Lower lobe of right lung (tissue), 2 donors: ENCODE measurements at regions not wholly inside any gene's neighbourhood (a gene's known extent, or its start where the extent isn't known, plus 50 kb on each side); places are given as distances from the start of the nearest gene placed in this dataset.

Experiments used
- ATAC-seq, 2 donors: fragments of 200-7000 bp; cut with Tn5 transposase; one replicate each; pipeline ENCODE4 v1.9.1; 2020 to 2022; ENCODE audit warnings: mild to moderate bottlenecking in 2 of 2, moderate library complexity in 2 of 2
- DNase-seq: peaks from one replicate; pipeline ENCODE4 v3.0.0-alpha.2; 2020
- H3K27ac ChIP-seq: fragments of 200-600 bp; one replicate; pipeline ENCODE4 v1.8.0; 2022
- H3K27me3 ChIP-seq: fragments of 200-600 bp; one replicate; pipeline ENCODE4 v1.8.0; 2022; ENCODE audit warnings: low read depth
- H3K36me3 ChIP-seq: fragments of 200-600 bp; one replicate; pipeline ENCODE4 v1.8.0; 2022; ENCODE audit warnings: mild to moderate bottlenecking
- H3K4me1 ChIP-seq: fragments of 200-600 bp; one replicate; pipeline ENCODE4 v1.8.0; 2022
- H3K4me3 ChIP-seq: fragments of 200-600 bp; one replicate; pipeline ENCODE4 v1.8.0; 2022; ENCODE audit warnings: mild to moderate bottlenecking
- H3K9me3 ChIP-seq: fragments of 200-600 bp; one replicate; pipeline ENCODE4 v1.8.0; 2022
- CTCF ChIP-seq: fragments of 200-600 bp; IDR thresholded peaks from one replicate; pipeline ENCODE4 v1.8.0; 2022; ENCODE audit warnings: antibody characterized with exemption, mild to moderate bottlenecking
- intact Hi-C: fragments of 100-400 bp; cut with DNase I; formaldehyde crosslinking; loops from one replicate; pipeline ENCODE4 v1.11.0; 2022
- donor health status: DM: no; HTN: yes; CAD: no; lungs with severe emphysema.

GRCh38 chr7:42666994-42667393 lies 244.9 kb downstream of the C7orf25 start:
- Histone ChIP-seq H3K9me3 (peaks cover 10% of the 10 kb centered on the region), H3K4me1 (no peaks in the 10 kb centered on the region), H3K27ac (no peak overlapping the region), H3K27me3 (no peaks in the 10 kb centered on the region), H3K36me3 (no peaks in the 10 kb centered on the region), H3K4me3 (no peak overlapping the region)
- DNase-seq (no peak), ATAC-seq (no peak)
- intact Hi-C loops = no loop called here
- no peak for TF ChIP-seq CTCF

- peaks cover 15% of the 10 kb centered on the region for H3K9me3 ChIP-seq
- intact Hi-C loops = no loop called here
Measured at GRCh38 chr7:42662862-42663261, 249.0 kb downstream of the C7orf25 start.

GRCh38 chr7:42661312-42661711 lies 250.6 kb downstream of the C7orf25 start:
- intact Hi-C loops = no loop called here
- no peaks in the 10 kb centered on the region for H3K36me3 ChIP-seq
- no peak for DNase-seq

More at GRCh38 chr7:42662862-42663261, 249.0 kb downstream of the C7orf25 start:
- Histone ChIP-seq H3K4me1 (no peaks in the 10 kb centered on the region), H3K4me3 (no peak overlapping the region), H3K27me3 (no peaks in the 10 kb centered on the region), H3K27ac (no peak overlapping the region), H3K36me3 (no peaks in the 10 kb centered on the region)
- ATAC-seq (no peak), DNase-seq (no peak)
- TF ChIP-seq CTCF = no peak

GRCh38 chr7:42650701-42651100 lies 261.2 kb downstream of the C7orf25 start:
- no peaks in the 10 kb centered on the region for H3K27me3 ChIP-seq
- no peak for TF ChIP-seq CTCF
- no peak overlapping the region for H3K4me3 ChIP-seq
- ATAC-seq = no peak
- no peaks in the 10 kb centered on the region for H3K9me3 ChIP-seq
- intact Hi-C loops = no loop called here
- H3K27ac ChIP-seq = no peak overlapping the region
- no peak for DNase-seq
- H3K36me3 ChIP-seq = no peaks in the 10 kb centered on the region
- H3K4me1 ChIP-seq = no peaks in the 10 kb centered on the region

More at GRCh38 chr7:42661312-42661711, 250.6 kb downstream of the C7orf25 start:
- no peak for TF ChIP-seq CTCF
- Histone ChIP-seq H3K27ac (no peak overlapping the region), H3K4me1 (no peaks in the 10 kb centered on the region), H3K9me3 (peaks cover 5% of the 10 kb centered on the region), H3K4me3 (no peak overlapping the region), H3K27me3 (no peaks in the 10 kb centered on the region)
- ATAC-seq = no peak

DNA sequence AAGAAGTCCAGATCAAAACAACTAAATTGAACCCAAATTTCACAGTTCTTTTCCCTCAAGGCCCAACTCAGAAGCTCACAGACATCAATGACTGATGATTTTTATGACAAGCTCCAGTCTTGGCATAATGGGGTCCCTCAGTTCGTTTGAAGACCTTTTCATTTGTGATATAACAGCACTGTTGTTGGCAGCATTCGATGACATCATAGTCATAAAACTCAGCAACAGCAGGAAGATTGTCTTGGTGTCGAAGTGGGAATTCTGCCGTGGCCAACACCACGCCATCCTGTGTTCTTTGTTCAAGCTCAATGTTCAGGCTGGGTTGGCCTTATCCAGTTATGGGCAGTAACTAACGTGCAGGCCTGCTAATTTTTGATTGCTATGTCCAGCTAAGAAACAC lies 261.7 kb downstream of the C7orf25 start:
- H3K9me3 ChIP-seq = no peaks in the 10 kb centered on the region
- intact Hi-C loops = no loop called here
- H3K4me3 ChIP-seq = no peak overlapping the region
- no peak for ATAC-seq
- no peak for TF ChIP-seq CTCF
- H3K4me1 ChIP-seq = no peaks in the 10 kb centered on the region
- no peak overlapping the region for H3K27ac ChIP-seq
- H3K36me3 ChIP-seq = no peaks in the 10 kb centered on the region
- no peak for DNase-seq
- H3K27me3 ChIP-seq = no peaks in the 10 kb centered on the region

- no peaks in the 10 kb centered on the region for H3K9me3 ChIP-seq
- no peaks in the 10 kb centered on the region for H3K27me3 ChIP-seq
- no peak for TF ChIP-seq CTCF
- H3K36me3 ChIP-seq = no peaks in the 10 kb centered on the region
- ATAC-seq (no peak), DNase-seq (no peak)
- H3K4me3 ChIP-seq = no peak overlapping the region
- no peaks in the 10 kb centered on the region for H3K4me1 ChIP-seq
- H3K27ac ChIP-seq = no peak overlapping the region
- intact Hi-C loops = no loop called here
Measured at GRCh38 chr7:42645906-42646305, 266.0 kb downstream of the C7orf25 start.
